VCaP (cell line): ENCODE measurements at regions not wholly inside any gene's neighbourhood (a gene's known extent, or its start where the extent isn't known, plus 50 kb on each side); places are given as distances from the start of the nearest gene placed in this dataset.

Source experiments
- H3K27ac ChIP-seq: fragments of 450-650 bp; 2 replicates; pipeline ENCODE4 v1.5.1; 2017
- CTCF ChIP-seq: fragments of 450-650 bp; conservative IDR thresholded peaks from 2 replicates; pipeline ENCODE4 v1.5.1; 2017; ENCODE audit warnings: mild to moderate bottlenecking, moderate library complexity

- no peak for TF ChIP-seq CTCF
- no peak overlapping the region for H3K27ac ChIP-seq
These were observed 809.3 kb downstream of the NCAM2 start for GRCh38 chr21:21807598-21807903.

- H3K27ac ChIP-seq = no peak overlapping the region
- no peak for TF ChIP-seq CTCF
These were observed 815.1 kb downstream of the NCAM2 start for GRCh38 chr21:21813289-21813688.

- H3K27ac ChIP-seq = no peak overlapping the region
- TF ChIP-seq CTCF = no peak
These were observed 815.7 kb downstream of the NCAM2 start for GRCh38 chr21:21813934-21814333.

- TF ChIP-seq CTCF = no peak
- no peak overlapping the region for H3K27ac ChIP-seq
These were observed 818.6 kb downstream of the NCAM2 start for GRCh38 chr21:21816778-21817177.

GRCh38 chr21:21818898-21819297 is 820.7 kb downstream of the NCAM2 start:
- TF ChIP-seq CTCF = no peak
- H3K27ac ChIP-seq = no peak overlapping the region

- no peak for TF ChIP-seq CTCF
These were observed 829.9 kb downstream of the NCAM2 start for GRCh38 chr21:21828130-21828529.

GRCh38 chr21:21831036-21831435 is 832.8 kb downstream of the NCAM2 start:
- H3K27ac ChIP-seq = no peak overlapping the region

More at GRCh38 chr21:21828130-21828529, 829.9 kb downstream of the NCAM2 start:
- no peak overlapping the region for H3K27ac ChIP-seq

More at GRCh38 chr21:21831036-21831435, 832.8 kb downstream of the NCAM2 start:
- no peak for TF ChIP-seq CTCF
